Activated T-cell treated with anti-CD3 and anti-CD28 coated beads, Interleukin-2, amount 50 U/mL, for 72 hours (primary cell): ENCODE measurements at regions not wholly inside any gene's neighbourhood (a gene's known extent, or its start where the extent isn't known, plus 50 kb on each side); places are given as distances from the start of the nearest gene placed in this dataset.

Source experiments
- ATAC-seq, 2 donors: fragments of 150-1000 bp; cut with Tn5 transposase; replicated peaks in 1 of 2; 2 replicates each; pipeline ENCODE4 v1.10.0; 2021; ENCODE audit warnings: moderate library complexity in 2 of 2, mild to moderate bottlenecking in 1 of 2
- DNase-seq, 2 donors: peaks; one replicate each; pipeline ENCODE4 v3.0.0; 2021 to 2022; ENCODE audit warnings: mixed read lengths in 1 of 2
- H3K27ac Mint-ChIP-seq: one replicate; pipeline ENCODE4 v1.8.0; 2022; ENCODE audit warnings: mild to moderate bottlenecking, moderate library complexity, mixed read lengths
- H3K27me3 Mint-ChIP-seq: one replicate; pipeline ENCODE4 v1.8.0; 2022; ENCODE audit warnings: low read depth, mixed read lengths
- H3K36me3 Mint-ChIP-seq, 2 donors: one replicate each; pipeline ENCODE4 v1.8.0; 2022; ENCODE audit warnings: mixed read lengths in 2 of 2, mild to moderate bottlenecking in 1 of 2; ENCODE audit not compliant: insufficient read depth in 2 of 2
- H3K4me1 Mint-ChIP-seq: one replicate; pipeline ENCODE4 v1.8.0; 2022; ENCODE audit warnings: low read depth, mixed read lengths
- H3K4me3 Mint-ChIP-seq, 2 donors: one replicate each; pipeline ENCODE4 v1.8.0; 2022; ENCODE audit warnings: mild to moderate bottlenecking in 2 of 2, mixed read lengths in 2 of 2, moderate library complexity in 2 of 2
- H3K9me3 Mint-ChIP-seq, 2 donors: one replicate each; pipeline ENCODE4 v1.8.0; 2022; ENCODE audit warnings: mixed read lengths in 2 of 2

DNA sequence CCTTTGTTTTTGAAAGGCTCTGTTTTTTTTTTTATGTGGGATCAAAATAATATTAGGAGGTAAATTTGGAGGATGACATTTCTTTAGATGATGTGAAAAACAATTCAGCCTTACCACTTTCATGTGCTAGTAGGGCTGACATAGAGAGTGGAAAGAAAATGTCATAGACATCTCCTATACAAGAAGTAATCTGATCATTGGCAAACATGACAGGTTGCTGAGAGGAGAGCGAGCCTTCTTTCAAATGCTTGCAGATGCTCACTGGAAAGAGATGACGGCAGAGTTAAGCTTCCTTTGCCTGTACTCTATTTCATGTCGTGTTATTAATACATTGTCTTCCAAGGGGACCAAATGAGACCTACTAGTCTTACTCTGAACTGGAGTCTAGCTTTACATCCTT is 160.1 kb upstream of the DAP start:
- Mint-ChIP-seq H3K27me3 (peaks cover 15% of the 10 kb centered on the region), H3K4me3 (no peak overlapping the region), H3K4me1 (no peaks in the 10 kb centered on the region), H3K27ac (no peak overlapping the region), H3K36me3 (no peaks in the 10 kb centered on the region), H3K9me3 (peaks cover 2 to 4% of the 10 kb centered on the region in 2 donors)
- DNase-seq (no peak), ATAC-seq (no peak)

DNA sequence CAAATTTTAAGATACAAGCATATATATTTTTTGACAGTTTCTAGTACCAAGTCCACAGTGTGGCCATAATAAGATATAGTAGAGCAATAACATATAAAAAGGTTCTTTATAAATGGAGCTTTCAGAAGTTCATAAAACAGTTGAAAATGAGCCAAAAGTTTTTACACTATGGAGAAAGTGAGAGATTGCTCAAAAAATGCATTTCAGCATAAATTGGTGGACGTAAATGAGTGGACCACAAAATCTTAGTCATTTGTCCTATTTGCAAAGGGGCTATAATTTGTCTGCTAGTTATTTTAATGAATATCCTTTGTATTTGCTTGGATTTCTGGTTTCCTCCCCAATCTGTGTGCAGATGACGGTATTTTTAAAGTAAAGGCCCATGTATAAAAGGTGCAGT is 159.4 kb upstream of the DAP start:
- Mint-ChIP-seq H3K27ac (no peak overlapping the region), H3K4me1 (no peaks in the 10 kb centered on the region), H3K4me3 (no peak overlapping the region), H3K36me3 (no peaks in the 10 kb centered on the region), H3K27me3 (peaks cover 15% of the 10 kb centered on the region), H3K9me3 (peaks cover 0 to 2% of the 10 kb centered on the region in 2 donors)
- DNase-seq (no peak), ATAC-seq (no peak)

DNA sequence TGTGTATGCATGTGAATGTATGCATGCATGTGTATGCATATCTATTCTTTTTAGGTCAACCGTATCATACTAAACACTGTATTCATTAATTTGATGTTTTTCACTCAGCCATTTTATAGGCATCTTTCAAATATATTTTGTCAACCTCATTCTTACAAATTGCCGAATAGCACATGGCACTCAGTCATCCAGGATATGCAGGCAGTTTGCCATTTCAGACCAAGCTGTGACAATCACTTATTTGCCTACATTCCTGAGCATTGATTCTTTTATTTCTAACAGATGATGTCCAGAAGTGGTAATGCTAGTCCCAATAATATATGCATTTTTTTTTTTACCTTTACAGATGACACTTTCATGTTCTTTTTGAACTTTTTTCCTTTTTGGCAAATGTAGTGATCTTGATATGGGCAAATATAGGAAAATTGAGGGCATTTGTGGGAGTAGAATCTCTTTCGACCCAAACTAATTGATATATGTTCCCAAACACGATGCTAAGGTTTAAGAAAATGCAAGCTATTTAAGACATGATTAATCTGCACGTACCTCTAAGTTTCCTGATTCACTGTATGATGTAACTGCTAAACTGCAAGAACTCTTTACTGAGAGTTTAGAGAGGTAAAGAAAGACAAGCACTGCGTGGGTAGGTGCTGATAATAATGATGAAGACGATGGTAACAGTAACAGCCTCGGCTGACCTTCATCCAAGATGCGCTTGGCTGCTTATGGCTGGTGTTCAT is 153.9 kb upstream of the DAP start:
- ATAC-seq (no peak), DNase-seq (no peak)
- no peaks in the 10 kb centered on the region for H3K36me3 Mint-ChIP-seq
- no peak overlapping the region for H3K27ac Mint-ChIP-seq
- H3K4me3 Mint-ChIP-seq: no peak overlapping the region
- H3K9me3 Mint-ChIP-seq: no peaks in the 10 kb centered on the region
- no peaks in the 10 kb centered on the region for H3K4me1 Mint-ChIP-seq
- peaks cover 37% of the 10 kb centered on the region for H3K27me3 Mint-ChIP-seq

DNA sequence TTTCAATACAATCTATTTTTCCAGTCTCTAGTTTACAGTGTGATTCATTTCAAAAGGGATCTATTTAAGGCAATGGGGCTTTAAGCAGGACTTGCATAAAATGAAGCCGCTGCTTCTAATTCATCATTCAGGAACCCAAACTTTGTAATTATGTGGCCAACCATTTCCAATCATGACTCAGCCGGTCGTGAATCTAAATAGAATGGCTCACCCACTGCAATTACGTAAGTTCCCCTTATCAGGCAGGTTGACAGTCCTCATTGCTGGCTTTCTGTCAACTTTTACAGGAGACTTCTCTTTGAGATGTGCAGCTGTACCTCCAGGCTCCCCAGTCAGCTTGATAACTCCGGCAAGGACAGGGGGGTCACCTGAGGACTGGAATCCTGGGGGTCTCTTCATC is 152.8 kb upstream of the DAP start:
- H3K36me3 Mint-ChIP-seq: no peaks in the 10 kb centered on the region
- DNase-seq (peak in 1 of 2 donors; percentile 3), ATAC-seq (peak in 1 of 2 donors; percentile 70)
- H3K4me3 Mint-ChIP-seq: no peak overlapping the region
- H3K9me3 Mint-ChIP-seq: no peaks in the 10 kb centered on the region
- H3K27me3 Mint-ChIP-seq: peaks cover 26% of the 10 kb centered on the region
- no peak overlapping the region for H3K27ac Mint-ChIP-seq
- no peaks in the 10 kb centered on the region for H3K4me1 Mint-ChIP-seq

DNA sequence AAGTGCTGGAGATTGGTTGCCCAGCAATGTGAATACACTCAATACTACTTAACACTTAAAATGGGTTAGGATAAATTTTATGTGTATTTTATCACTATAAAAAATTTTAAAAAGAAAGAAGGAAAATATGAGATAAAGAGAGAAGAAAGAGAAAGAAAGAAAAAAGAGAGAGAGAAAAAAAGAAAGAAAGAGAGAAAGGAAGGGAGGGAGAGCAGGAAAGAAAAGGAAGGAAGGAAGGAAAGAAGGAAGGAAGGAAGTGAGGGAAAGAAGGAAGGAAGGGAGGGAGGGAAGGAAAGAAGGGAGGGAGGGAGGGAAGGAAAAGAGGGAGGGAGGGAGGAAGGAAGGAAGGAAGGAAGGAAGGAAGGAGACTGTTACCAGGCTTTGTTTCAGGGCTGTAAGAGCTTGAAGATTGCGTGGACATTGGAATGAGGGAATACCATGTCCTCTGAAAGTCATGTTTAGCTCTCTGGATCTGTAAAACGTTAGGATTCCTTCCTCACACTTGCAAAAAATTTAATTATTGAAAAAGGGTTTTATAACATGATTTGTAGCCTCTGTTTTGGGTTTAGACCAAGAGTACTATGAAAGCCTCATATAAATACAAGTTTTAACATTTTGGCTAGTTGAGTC is 152.3 kb upstream of the DAP start:
- Mint-ChIP-seq H3K9me3 (no peaks in the 10 kb centered on the region), H3K4me3 (no peak overlapping the region)

DNA sequence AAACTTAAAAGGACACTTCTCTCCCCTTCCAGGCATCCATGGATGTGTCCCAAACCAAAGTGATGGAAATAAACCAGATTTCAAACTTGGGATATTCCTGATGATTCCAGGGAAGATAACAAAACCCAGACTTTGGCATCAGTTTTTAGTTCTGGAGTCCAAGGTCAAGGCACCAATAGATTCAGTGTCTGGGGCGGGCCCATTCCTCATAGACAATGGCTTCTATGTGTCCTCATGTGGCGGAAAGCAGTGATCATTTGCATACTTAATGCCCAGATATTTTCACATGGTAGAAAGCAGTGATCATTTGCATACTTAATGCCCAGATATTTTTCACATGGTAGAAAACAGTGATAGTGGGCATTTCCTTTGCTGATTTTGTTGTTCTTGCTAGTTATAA is 151.4 kb upstream of the DAP start:
- ATAC-seq (no peak), DNase-seq (no peak)
- Mint-ChIP-seq H3K4me1 (no peaks in the 10 kb centered on the region), H3K27ac (no peak overlapping the region), H3K9me3 (no peaks in the 10 kb centered on the region), H3K36me3 (no peaks in the 10 kb centered on the region), H3K4me3 (no peak overlapping the region), H3K27me3 (peaks cover 23% of the 10 kb centered on the region)

More for the DNA sequence above, 152.3 kb upstream of the DAP start:
- no peaks in the 10 kb centered on the region for H3K4me1 Mint-ChIP-seq
- H3K27me3 Mint-ChIP-seq: peaks cover 23% of the 10 kb centered on the region
- DNase-seq (no peak), ATAC-seq (no peak)
- H3K27ac Mint-ChIP-seq: no peak overlapping the region
- H3K36me3 Mint-ChIP-seq: no peaks in the 10 kb centered on the region

DNA sequence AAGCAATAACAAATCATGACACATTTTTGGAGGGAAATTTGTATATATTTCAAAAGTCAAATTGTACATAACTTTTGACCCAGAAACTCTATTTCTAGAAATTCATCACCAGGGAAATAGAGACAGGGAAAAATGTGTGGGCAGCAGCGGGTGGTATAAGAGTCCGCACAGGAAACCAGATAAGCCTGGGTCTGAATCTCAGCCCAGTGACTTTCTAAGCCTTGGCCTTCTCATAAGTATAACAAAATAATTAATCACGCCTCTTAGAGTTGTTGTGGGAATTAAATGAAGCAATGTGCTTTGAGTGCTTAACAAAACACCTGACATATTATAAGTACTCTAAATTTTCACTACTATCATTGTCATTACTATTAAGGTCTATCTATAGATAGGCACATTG is 149.2 kb upstream of the DAP start:
- Mint-ChIP-seq H3K27me3 (peaks cover 31% of the 10 kb centered on the region), H3K9me3 (no peaks in the 10 kb centered on the region)

DNA sequence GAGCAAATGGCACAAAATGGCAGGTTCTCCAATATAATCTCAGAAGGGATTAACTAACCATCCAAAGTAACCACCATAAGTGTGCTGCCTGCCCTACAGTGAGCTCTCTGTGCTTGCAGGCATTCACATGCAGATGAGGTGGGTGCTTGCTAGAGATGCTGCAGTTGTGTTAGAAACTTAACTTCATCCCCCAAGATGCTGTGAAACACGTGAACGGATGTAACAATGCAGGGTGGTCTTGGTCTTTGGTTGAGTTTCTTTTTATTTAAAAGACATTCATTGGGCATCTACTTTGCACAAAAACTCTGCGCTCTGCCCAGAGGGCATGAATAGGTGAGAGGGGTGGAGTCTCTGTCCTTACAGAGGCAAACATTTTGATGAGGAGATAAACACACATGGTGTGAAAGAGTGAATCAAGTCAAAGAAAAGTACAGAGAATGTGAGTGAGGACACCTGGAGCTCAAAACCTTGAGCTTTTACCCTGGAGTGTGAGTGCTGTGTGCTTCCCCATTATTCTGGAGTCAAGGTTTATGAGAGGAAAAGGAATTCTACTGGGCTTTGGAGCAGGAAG is 143.9 kb upstream of the DAP start:
- H3K9me3 Mint-ChIP-seq: no peaks in the 10 kb centered on the region
- no peaks in the 10 kb centered on the region for H3K4me1 Mint-ChIP-seq
- no peak for ATAC-seq
- H3K27ac Mint-ChIP-seq: no peak overlapping the region
- H3K4me3 Mint-ChIP-seq: no peak overlapping the region
- peaks cover 41% of the 10 kb centered on the region for H3K27me3 Mint-ChIP-seq
- no peaks in the 10 kb centered on the region for H3K36me3 Mint-ChIP-seq
- DNase-seq: no peak

More for the DNA sequence above, 149.2 kb upstream of the DAP start:
- Mint-ChIP-seq H3K27ac (no peak overlapping the region), H3K4me3 (no peak overlapping the region), H3K4me1 (no peaks in the 10 kb centered on the region), H3K36me3 (no peaks in the 10 kb centered on the region)
- no peak for DNase-seq
- no peak for ATAC-seq

DNA sequence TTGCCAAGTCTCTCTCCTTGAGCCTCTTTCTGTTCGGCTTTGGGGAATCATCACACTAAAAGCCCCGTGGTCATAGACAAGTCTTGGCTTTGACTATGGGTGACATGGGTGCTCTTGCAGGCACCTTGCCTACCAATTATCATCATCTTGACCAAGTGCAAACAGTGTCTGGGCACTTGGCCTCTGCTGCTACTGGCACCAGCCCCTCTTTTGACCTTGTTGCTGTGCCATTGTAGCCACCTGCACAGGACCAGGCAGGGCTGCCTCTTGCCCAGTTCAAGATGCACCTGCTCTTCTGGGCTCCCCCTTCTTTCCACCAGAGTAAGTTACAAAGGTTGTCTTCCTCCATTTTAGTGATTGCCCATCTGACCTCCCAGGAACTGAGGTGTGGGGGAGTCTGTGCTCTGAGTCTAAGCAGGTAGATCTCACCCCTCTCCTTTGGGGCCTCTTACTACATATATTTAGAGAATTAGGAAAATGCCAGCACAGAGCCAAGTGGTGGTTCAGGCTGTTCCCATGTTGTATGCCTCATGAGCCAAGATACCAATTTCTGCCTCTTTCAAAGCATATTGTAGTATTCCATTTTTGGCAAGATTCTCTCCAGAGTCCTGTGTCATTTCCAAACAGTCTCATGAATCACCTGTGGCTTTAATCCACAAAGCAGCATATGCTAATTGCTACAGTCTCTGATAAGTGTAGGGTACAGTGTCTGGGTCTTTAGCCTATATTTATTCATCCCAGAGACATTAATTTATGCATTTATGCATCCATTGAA is 142.9 kb upstream of the DAP start:
- Mint-ChIP-seq H3K9me3 (no peaks in the 10 kb centered on the region), H3K36me3 (no peaks in the 10 kb centered on the region), H3K27me3 (peaks cover 45% of the 10 kb centered on the region), H3K4me3 (no peak overlapping the region), H3K4me1 (no peaks in the 10 kb centered on the region), H3K27ac (no peak overlapping the region)
- DNase-seq: no peak
- ATAC-seq: no peak

DNA sequence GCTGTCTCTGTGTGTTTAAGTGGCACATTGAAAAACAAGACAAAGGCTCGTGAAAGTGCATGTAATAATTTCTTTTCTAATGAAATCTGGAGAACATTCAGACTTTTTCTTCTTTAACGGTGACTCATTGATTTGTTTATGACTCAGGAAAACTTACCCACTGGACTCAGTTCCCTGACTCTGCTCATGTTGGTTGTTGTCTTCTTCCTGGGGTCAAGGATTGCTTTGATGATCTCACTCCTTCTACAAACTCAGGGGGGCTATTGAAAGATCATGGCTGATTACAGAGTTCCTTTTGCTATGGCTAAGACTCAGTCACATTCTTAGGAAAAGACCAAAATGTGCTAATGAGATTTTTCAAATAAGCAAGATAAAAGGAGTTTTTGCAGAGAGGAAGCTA is 141.1 kb upstream of the DAP start:
- Mint-ChIP-seq H3K36me3 (no peaks in the 10 kb centered on the region), H3K27ac (no peak overlapping the region), H3K4me3 (no peak overlapping the region), H3K9me3 (no peaks in the 10 kb centered on the region), H3K4me1 (no peaks in the 10 kb centered on the region), H3K27me3 (peaks cover 52% of the 10 kb centered on the region)
- ATAC-seq (no peak), DNase-seq (no peak)

DNA sequence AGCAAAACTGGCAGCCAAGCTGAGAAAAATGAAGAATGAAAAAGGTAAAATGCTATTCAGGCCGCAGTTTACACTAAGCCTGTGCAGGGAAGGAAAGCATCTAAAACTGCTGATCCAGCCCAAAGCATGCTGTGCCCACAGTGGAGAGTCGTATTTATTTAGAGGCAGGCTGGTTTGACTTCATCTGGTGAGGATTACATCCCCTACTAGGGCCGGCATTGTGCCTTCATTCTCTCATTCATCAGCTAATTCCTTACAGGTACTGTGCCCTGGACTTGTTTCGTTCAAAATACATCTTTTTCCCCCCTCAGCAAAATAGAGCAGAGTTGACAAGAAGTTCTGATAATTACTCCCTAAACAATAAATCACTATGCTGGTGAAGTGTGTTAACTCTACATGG is 137.5 kb upstream of the DAP start:
- H3K27ac Mint-ChIP-seq: no peak overlapping the region
- no peak overlapping the region for H3K4me3 Mint-ChIP-seq
- DNase-seq (no peak), ATAC-seq (no peak)
- H3K27me3 Mint-ChIP-seq: peaks cover 37% of the 10 kb centered on the region
- no peaks in the 10 kb centered on the region for H3K4me1 Mint-ChIP-seq
- H3K9me3 Mint-ChIP-seq: no peaks in the 10 kb centered on the region
- H3K36me3 Mint-ChIP-seq: no peaks in the 10 kb centered on the region

DNA sequence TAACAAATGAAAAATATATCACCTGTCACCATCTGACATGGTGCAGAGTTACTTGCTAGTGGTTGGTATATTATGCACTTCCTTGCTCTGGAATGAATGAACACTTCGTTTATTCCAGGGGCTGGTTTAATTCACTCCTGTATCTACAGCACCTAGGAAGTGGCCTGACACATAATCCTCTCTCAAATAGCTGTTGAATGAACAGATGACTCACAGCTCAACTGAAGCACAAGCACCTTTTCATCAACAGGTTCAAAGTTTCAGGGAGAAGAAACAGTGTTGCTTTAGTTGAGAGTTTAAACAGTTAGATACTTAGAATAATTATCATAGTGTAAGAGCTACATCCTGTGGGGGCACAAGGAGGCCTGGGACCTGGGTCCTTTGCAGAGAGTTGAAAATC is 135.0 kb upstream of the DAP start:
- Mint-ChIP-seq H3K9me3 (peaks cover 0 to under 1% of the 10 kb centered on the region in 2 donors), H3K27me3 (peaks cover 21% of the 10 kb centered on the region), H3K27ac (no peak overlapping the region), H3K4me1 (no peaks in the 10 kb centered on the region), H3K4me3 (no peak overlapping the region), H3K36me3 (no peaks in the 10 kb centered on the region)
- ATAC-seq (no peak), DNase-seq (no peak)

DNA sequence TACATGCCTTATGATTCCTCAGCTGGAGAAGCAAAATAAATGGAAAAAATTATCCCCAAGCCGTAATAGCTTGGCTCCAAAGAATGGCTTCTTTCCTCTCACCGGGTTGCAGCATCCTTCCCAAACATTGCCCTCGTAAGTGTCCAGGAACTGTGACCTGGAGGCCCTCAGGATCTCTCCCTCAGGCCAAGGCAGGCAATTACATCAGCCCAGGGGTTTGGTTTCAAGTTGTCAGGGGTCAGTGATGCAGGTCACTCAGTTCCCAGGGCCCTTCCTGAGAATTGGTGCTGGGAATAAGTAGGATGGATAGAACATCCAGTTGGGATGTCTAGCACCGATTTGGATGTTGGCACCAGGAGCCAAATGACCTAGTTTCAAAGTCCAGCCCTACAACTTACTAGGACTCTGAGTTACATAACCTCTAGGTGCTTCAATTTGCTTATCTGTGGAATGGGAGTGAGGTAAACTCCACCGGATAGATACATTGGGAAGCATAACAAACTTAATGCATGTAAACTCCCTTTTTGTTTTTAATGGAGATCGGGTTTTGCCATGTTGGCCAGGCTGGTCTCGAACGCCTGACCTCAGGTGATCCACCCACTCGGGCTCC is 133.5 kb upstream of the DAP start:
- no peak for DNase-seq
- peaks cover under 1 to 2% of the 10 kb centered on the region in 2 donors for H3K9me3 Mint-ChIP-seq
- no peaks in the 10 kb centered on the region for H3K4me1 Mint-ChIP-seq
- ATAC-seq: no peak
- no peak overlapping the region for H3K4me3 Mint-ChIP-seq
- H3K36me3 Mint-ChIP-seq: peaks cover 0 to 1% of the 10 kb centered on the region in 2 donors
- H3K27me3 Mint-ChIP-seq: peaks cover 10% of the 10 kb centered on the region
- no peak overlapping the region for H3K27ac Mint-ChIP-seq
